CMK (cell line): ENCODE measurements at regions not wholly inside any gene's neighbourhood (a gene's known extent, or its start where the extent isn't known, plus 50 kb on each side); places are given as distances from the start of the nearest gene placed in this dataset.
A peak's percentile ranks its signal among the peaks of the same experiment; 100 is the strongest.

Experiments used
- DNase-seq: peaks from one replicate; pipeline ENCODE4 v3.0.0-alpha.2; 2010; ENCODE audit warnings: low read depth

DNA sequence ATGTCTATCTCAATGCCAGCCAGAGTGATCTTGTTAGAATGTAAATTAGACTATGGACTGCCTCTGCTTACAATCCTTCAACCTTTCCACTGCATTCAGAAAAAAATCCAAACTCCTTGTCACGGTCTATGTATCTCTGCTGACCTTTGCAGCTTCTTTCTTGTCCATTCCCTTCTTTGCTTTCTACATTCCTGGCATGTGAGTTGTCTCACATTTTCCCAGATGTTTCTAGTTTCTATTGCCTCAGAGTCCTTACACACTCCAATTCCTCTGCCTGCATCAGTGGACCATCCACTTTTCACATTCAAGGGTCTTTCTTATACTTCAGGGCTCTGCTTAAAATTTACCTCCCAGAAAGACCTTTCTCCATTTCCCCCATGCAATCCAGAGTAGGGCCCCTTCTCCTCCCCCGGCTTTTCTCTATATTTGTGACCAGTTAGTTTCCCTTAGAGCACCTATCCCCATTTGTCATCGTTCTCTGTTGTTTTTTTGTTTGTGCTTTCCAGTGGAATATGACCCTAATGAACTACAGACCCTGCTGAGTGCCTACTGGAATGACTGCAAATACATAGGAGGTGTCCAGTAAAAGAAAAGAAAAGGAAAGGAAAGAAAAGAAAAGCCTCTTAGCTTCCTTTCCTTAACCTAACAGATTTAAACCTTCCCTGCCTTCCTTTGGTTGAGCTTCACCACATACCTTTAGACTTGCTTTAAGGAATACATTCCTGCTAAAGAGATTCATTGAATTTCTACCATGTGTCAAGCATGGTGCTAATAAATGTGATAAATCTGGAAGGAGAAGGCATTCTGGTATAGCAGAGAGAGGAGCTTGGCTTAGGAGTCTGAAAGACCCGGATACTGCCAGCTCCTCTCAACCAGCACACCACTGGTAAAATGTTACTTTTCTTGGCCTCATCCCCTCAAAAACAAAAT is 102.0 kb downstream of the DIRAS3 start:
- DNase-seq: no peak

DNA sequence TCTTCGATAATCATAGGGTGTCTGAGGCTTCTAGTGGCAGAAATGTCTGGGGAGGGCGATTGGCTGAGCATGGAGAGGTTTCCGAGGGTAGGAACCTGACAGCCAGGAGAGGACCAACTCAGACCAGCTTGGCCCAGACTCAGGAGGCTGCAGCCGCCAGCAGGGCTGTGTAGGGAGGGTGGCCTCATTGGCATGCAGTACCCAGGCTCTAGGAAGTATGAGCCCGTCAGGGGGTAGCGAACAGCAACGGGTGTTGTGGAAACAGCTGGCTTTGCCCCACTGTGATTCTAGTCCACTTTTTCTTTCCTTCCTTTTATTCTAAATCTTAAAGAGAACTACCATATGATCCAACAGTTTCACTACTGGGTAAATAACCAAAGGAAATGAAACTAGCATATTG is 103.3 kb downstream of the DIRAS3 start:
- DNase-seq: no peak

DNA sequence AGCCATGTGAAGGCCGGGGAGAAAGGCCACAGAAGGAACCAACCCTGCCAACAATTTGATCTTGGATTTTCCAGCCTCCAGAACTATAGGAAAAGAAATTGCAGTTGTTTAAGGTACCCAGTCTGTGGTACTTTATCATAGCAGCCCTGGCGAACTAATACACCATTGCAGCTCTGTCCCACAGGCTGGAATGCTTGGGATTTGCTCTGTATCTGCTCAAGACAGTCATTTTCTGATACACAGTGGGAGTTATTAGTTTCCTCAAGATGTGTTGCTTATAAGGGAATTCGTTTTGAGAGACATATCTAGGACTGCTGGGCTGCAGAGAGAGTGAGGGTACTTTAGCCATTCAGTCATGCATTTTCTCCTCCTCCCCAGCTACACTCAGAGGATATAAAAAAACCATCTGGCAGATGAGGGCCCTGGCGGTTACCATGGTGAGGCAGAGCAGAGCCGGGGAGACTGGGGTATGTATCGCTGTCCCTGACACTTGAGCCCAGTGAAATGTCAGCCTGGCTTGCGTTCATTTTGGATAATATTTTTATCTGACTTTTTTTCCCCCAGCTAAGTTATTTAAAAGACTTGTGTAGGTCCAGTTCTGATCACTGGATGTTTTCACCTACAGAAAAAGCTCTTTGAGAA is 104.6 kb downstream of the DIRAS3 start:
- no peak for DNase-seq

DNA sequence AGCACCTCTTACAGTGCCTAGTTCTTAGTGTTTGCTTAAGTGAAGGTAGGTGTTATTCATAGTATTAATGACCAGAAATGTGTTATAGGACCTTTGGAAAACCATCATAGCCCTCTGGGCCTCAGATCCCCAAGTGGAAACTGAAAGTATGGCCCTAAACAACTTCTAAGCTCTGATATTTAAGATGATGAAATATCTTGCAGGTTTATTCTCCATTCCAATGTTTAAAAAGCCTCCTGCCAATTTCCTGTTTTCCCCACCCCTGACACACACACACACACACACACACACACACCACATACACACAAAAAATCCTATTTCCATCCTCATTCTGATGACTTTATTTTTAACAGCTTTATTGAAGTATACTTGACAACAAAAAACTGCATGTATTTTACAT is 108.2 kb downstream of the DIRAS3 start:
- no peak for DNase-seq

DNA sequence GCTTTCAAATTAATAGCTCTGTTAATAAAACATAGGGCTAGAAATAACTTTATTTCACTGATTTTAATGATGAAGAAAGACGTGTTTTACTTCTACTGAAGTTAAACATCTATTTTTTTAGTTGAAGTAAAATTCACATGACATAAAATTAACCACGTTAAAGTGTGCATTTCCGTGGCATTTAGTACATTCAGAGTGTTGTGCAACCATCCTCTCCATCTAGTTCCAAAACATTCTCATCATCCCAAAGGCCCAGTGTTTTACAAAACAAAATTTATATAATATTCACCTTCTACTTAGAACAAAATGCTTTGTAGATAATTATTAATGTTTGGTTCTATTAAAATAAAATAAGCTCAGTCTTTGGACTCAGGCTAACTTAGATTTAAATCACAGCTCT is 108.5 kb upstream of the GNG12 start:
- DNase-seq: no peak

DNA sequence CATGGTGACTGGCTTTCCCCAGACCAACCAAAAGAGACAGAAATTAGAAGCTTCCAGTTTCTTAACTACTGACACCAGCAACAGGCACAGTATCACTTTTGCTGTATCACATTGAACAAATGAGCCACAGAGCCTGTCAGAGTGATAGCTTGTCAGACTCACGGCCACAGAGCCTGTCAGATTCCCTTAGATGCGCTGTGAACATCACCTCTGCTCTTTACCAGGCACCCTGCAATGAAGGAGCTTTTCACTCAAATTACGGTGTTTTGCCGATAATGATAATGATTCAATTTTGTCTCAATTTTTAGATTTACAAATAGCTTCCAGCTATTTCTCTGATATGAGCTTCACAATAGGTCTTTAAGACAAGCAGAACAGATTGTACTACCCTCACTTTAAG is 107.9 kb upstream of the GNG12 start:
- DNase-seq: no peak

DNA sequence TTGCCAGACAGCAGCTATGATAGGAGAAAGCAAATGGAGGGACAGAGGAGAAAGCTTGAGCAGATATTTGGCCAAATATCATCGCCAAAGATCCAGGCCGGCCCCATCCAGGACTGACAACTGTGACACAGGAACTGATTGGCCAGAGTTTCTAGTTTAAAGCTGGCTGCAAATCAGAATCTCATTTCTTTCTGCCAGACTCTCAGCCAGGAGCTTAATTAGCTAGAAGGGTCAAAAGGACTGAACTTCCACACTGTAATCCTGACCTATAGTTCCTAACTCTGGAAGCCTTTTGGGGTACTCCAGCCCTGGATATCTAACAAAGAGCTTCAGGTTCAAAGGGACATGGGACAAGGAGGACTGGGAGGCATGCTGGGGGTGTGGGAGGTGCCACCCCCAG is 106.7 kb upstream of the GNG12 start:
- DNase-seq: no peak

DNA sequence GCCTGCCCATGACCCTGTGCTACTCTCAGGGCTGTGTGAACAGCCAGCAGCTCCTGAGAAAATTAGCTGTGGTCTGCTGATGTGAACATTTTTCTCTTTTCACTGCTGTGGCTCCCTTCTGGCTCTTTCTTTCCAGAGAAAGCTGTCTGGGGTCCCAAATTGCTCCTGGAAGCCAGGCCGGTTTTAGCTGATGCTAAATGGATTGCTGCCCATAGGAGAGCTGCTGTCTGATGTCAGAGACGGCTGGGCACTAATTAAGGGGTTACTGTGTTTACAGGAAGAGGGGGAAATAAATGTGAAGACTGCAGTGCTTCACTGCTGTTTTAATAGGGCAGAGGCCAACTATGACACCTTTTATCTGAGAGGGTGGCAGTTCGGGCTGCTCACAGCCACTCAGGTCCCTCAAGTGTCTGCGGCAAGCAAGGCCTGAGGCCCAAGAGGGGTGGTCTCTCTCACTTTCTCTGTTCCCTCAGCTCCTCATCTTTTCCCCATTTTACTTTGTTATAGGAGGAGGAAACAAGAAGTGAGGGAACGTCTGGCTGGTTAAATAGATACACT is 106.0 kb upstream of the GNG12 start:
- DNase-seq: no peak

DNA sequence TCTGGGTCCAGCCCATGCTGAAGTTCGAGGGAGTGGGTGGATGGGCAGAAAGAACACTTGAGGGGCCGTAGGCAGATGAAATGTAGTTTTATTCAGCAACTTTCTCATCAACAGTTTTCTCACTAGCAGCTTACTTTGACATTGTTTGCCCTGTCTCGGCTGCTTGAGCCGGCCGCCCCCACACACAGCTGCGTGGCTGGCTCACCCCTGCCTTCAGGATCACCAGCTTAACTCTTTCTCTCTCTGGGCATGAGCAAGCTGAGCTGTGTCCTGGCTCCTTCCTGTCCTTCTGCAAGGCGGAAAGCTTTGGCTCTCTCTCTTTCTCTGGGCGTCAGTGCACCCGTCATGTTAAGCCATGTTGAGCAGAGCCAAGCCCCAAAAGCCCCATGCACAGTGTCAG is 104.4 kb upstream of the GNG12 start:
- no peak for DNase-seq

DNA sequence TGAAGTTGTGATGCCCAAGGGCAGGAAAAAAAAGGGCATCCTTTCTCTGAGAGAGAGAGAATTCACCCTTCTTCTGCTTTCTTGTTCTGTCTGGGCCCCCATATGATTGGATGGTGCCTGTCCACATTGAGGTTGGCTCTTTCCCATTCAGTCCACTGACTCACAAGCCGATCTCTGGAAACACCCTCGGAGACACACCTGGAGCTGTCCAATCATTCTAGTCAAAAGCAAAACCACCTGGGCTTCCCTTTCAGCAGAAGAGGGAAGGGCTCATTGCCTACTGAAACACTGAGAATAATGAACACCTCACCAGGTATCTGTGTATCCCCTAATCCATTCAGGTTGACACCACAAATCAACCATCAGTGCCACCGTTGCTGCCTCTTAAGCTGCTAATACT is 103.7 kb upstream of the GNG12 start:
- DNase-seq: no peak

DNA sequence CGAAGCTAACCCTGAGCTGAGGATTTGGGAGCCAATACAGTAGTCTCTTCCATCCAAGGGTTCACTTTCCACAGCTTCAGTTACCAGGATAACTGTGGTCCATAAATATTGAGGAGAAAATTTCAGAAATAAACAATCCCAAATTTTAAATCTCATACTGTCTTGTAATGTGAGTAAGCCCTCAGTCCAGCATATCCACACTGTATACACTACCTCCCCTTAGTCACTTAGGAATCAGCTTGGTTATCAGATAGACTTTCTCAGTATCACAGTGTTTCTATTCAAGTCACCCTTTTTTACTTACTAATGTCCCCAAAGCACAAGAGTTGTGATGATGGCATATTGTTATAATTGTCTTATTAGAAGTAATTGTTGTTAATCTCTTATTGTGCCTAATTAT is 102.3 kb upstream of the GNG12 start:
- DNase-seq: no peak

DNA sequence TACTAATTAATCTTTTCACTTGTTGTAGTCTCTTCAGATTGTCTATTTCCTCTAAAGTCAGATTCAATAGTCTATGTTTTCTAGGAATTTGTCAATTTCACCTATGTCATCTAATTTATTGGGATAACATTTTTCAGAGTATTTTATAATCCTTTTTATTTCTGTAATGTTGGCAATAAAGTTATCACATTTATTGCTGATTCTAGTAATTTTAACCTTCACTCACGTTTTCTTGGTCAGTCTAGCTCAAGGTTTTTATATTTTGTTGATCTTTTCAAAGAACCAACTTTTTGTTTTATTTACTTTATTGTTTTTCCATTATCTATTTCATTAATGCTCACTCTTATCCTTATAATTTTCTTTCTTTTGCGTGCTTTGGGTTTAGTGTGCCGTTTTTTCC is 97.9 kb upstream of the GNG12 start:
- DNase-seq: no peak

DNA sequence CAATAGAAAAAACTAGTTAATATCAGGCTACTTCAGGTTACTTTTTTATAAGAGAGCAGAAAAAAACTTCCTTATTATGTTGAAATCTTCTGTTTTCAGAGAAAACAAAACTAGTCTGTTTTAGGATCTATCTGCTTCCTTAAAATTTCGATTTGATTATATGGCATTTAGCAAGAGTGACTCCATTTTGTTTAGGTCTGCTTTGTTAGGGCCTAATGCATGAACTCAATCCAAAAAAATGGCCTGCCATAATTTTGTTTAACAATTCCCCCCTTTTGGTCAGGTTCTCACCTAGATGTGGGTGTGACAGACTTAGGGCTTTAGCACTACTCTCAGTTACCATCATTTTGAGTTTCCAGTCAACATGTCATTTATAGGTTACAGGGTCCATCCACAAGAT is 89.8 kb upstream of the GNG12 start:
- DNase-seq: no peak

DNA sequence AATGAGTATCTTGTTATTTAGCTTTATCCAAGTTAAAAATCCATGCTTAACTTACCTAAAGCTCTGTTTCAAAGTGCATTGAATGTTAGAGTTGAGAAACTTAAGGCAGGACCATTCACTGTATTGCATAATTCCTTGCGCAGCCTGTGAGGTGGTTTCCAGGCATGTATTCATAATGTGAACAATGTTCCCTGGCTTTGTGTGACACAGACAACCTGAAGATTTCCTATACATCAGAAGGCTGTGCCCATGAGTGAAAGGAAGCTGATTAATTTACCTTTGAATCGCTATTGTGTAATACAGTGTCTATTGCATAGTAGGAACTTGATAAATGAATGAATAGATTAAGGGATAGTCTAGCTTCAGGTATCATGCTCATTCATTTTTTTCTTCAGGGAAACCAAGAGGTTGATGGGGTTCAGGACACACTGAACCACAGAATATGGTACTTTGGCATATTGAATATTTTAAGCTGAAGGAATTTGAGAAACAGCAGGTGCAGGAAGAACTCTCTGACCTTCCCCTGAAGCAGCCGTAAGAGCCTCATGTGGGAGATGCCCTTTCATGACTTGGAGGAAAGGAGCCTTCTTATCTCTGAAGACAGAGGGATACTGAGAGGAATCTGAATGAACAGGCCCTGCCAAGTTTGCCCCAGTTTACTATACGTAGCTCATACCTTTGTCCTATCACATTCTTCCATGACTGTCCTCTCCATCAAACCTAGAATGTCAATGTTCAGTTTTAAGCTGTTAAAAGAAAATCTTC is 88.6 kb upstream of the GNG12 start:
- DNase-seq: peak; percentile 36

DNA sequence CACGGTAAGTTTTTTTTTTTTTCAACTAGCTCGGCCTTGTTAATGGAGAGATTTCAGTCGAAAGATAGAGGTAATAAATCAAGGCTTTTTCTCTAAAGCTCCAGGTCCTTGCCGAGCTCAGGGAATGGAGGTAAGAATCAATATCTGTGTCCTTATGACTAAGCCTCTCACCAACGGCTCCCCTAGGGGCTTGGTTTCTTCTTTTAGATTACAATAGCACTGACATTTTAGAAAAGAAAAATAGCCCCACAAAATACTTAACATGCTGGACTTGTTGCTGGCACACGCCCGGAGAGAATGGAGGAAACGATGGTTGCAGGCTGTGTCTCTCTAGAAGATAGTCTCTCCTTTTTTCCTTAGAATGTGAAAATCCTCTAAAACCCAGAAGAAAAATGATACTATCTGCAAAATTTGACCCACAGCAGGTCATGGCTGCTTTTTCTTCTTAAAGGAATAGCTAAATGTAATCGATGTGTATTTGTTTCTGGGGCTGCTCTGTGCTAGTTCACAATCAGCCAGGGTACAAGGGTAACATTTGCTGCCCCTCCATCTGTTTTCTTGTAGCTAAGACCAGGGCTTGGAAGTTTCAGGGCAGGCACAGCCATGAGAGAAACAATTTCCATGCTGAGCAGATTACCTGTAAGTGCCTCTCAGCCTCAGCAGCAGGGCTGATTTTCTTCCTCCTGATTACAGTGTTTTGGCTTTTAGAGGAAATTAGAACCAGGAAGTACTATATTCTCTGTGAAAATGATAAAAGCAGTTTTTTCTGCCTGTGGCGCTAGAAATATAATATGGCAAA is 86.2 kb upstream of the GNG12 start:
- DNase-seq: no peak

DNA sequence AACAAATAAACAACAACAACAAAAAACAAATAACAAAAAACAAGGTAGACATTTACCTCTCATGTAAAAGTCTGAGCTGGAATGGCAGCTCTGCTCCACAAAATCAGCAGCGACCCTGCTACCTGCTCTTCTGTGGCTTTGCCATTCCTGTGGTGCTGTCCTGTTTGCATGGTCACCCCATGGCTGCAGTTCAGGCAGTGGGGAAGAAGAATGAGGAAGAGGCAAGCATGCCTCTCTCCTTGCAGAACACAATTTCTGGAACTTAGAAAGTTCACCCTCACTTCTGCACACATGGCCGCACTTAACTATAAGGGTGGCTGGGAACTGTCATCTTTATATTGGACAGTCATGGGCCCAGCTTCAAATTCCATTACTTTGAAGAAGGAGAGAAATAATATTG is 84.8 kb upstream of the GNG12 start:
- no peak for DNase-seq

DNA sequence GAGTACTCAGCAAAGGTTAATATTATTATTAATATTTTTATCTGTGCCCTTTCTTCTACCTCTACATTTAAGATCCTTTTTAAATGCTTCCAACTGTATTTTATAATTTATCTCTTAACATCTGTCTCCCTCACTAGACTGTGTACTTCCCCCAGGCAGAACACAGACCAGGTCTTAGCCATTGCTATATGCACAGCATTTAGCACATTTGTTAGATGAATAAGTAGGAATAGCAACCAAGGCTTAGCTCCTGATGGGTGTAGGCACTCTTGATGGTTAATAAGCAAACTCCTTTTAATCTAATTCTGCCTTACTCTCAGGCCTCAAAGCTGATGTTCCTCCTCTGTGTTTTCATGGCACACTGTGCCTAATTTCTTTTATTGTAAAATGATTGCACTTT is 83.7 kb upstream of the GNG12 start:
- no peak for DNase-seq

DNA sequence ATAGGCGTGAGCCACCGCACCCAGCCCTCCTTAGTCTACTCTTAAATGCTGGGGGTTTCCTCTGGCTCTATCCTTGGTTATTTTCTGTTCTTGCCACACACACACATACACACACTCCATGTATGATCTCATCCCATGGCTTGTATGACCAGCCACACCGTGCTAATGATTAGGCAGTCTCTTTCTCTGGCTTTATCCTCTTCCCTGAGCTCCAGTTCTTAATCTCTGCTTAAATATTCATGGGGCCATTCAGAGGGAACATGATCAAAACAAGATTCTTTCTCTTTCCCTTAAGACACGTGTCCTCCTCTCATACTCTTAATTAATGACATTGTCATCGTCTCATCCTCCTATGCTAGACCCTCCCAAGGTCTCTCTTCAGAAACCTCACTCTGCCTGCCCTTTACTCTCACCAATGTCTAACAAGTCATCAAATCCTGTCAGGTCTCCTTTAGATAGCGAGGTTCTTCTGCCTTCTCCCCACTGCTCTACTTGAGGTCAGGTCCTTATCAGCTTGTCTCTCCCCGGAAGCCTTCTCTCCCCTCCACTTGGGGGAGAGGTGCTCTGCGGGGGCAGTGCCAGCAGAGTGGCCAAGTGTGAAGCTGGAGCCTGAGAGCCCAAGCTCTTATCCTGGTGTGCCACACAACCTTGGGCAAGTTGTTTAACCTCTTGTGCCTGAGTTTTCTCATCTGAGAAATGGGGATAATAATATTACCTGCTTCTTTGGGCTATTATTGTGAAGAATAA is 83.0 kb upstream of the GNG12 start:
- peak; percentile 49 for DNase-seq

DNA sequence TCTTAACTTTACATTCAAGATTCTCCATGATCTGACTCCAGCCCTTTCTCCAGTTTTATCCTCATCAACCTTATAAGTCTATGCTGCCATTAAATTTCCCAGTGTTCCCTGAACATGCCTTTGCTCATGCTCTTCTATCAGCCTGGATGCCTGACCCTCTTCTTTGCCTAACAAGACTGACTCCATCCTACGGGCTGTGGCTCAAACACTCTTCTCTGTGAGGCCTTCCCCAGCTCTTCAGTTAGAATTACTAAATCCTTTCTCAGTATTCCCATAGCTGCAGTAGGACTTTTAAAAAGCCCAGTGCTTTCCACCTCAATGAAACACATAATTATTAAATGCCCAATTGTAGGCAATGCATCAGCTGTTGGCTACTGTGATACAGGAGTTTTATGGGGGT is 76.5 kb upstream of the GNG12 start:
- no peak for DNase-seq

DNA sequence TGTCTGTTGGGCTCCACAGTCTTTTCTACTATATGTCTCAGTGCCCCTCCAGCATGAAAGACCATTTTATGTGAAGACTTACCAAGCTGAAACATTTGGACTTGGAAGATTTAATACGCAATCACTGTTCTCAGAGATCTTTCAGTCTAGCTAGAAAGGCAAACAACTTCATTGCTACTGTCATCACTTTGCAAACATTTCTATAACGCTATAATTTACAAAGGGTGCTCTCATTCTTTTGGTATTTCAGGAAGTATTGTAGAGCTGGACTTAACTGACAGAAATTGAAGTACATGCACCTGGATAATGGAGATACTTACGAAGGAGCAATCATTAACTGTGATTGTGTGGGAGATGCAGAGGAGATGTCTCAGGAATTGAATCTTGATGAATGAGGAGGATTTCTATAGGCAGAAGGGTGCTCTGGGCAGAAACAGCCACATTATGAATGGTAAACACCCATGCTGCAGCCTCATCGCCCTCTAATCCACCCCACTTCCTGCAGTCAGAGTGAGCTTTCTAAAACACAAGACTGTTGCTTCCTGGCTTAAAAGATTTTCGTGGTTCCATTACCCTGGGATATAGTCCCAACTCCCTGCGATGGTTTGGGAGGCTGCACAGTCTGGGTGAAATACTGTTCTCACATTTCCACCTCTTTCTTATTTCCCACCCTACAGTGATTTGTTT is 75.1 kb upstream of the GNG12 start:
- no peak for DNase-seq

DNA sequence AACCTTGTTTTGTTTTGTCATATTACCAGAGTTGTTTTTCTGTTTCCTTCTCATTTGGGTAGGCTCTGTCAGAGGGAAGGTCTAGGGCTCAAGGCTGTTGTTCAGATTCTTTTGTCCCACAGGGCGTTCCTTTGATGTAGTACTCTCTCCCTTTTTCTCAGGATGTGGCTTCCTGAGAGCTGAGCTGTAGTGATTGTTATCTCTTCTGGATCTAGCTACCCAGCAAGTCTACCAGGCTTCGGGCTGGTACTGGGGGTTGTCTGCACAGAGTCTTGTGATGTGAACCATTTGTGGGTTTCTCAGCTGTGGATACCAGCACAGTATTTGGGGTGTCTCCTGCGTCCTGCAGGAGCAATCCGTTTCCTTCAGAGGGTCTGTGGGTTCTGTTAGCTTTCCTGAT is 74.2 kb upstream of the GNG12 start:
- peak; percentile 20 for DNase-seq
